GM20000 (cell line): ENCODE measurements at regions not wholly inside any gene's neighbourhood (a gene's known extent, or its start where the extent isn't known, plus 50 kb on each side); places are given as distances from the start of the nearest gene placed in this dataset.
A peak's percentile ranks its signal among the peaks of the same experiment; 100 is the strongest.

ENCODE experiments used
- DNase-seq: peaks from one replicate; pipeline ENCODE4 v3.0.0; 2012; ENCODE audit warnings: low spot score
- CTCF ChIP-seq: IDR thresholded peaks from 2 replicates; pipeline ENCODE4 v1.5.1; 2012; ENCODE audit warnings: mild to moderate bottlenecking, control low read depth; ENCODE audit errors: extremely low read depth, missing control alignments

GRCh38 chr7:47714669-47715607 lies 133.0 kb upstream of the TNS3 start:
- TF ChIP-seq CTCF, result no peak
- DNase-seq, result peak; percentile 61

DNA sequence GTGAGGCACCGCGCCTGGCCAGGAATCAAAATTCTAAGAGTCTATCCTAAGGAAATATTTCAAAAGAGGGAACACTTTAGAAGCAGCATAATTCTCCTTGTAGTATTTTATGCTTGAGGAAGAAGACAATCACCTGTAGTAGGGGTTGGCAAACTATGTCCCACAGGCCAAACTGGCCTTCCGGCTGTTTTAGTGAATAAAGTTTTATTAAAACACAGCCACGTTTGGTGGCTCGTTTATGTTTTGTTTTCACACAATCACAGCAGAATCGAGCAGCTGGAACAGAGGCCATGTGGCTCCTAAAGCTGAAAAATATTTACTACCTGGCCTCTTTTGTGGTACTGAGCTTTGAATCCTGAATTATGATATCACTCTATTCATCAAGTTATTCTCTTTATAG lies 131.7 kb upstream of the TNS3 start:
- no peak for DNase-seq
- no peak for TF ChIP-seq CTCF

GRCh38 chr7:47712416-47712815 lies 130.5 kb upstream of the TNS3 start:
- no peak for TF ChIP-seq CTCF
- DNase-seq, result no peak

GRCh38 chr7:47711776-47712175 lies 129.9 kb upstream of the TNS3 start:
- no peak for TF ChIP-seq CTCF
- no peak for DNase-seq

DNA sequence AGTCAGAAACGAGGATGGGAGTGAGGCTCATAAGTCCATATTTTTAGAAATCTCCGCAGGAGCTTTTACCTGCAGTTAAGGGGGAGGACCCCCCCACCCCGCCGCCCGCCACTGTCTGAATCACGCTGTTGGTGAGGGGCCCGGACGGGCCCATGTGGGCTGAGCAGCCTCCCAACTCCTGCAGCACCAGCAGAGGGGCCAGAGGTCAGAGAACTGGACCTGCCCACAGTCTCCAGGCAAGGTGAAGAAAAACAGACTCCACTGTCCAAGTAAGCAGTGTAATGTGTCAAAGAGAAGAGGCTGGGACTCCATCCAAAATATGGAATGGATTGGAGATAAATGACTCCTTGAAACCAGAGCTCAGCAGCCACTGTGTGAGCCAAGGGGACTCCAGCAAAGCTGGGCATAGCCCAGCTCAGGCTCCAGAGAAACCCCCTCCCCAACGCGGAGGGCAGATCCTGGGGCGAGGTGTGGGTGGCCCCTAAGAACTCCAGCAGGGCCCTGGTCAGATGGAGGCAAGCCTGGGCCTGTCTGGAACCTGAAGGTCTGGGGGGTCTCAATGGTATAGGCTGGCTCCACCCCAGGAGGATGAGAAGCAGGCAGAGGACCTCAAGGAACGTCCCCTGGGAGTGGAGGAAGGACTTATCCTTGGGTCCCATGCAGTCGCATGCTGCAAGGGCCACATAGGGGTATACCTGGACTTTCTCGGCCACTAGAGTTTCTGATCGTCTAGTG lies 128.5 kb upstream of the TNS3 start:
- TF ChIP-seq CTCF, result no peak
- DNase-seq, result no peak

DNA sequence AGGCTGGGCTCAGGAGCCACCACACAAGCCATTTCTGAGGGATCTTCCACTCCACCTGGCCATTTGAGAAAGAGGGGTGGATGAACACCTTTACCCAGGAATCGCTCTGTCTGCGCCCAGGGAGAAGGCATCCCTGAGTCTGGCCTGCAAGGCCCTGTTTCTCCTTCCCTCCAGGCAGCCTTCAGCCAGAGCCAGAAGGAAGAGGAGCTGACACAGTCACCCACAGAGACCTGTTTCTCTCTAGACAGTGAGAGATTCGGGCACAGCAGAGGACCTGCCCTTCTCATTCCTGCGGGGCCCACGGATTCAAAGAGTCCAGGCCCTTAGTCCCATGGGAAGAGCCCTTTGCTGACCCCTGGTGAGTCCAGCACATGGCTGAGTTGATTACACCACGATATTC lies 127.5 kb upstream of the TNS3 start:
- no peak for TF ChIP-seq CTCF

DNA sequence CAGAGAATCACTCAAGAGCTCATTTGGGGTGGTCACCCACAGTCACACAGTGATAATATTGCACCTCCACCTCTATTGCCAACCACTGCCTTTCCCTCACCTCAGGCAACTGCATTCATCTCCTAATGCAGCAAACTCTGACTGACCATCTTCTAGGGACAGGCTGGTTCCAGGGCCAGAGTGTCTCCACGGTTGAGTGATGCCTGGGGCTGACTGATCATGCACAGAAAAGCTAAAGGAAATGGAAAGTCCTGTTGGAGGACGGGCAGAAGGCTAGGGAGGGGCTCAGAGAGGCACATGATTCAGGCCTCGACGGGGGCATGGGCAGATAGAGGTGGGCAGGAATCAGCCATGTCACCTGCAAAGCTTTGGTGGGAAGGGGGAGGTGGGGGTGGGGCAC lies 127.1 kb upstream of the TNS3 start:
- no peak for DNase-seq
- no peak for TF ChIP-seq CTCF

More for the DNA sequence above, 127.5 kb upstream of the TNS3 start:
- DNase-seq, result no peak
